B cell (primary cell): ENCODE measurements at regions not wholly inside any gene's neighbourhood (a gene's known extent, or its start where the extent isn't known, plus 50 kb on each side); places are given as distances from the start of the nearest gene placed in this dataset.

Experiments
- ATAC-seq: fragments of 200-7000 bp; cut with Tn5 transposase; one replicate; pipeline ENCODE4 v1.10.0; 2021; ENCODE audit warnings: low read depth, mild to moderate bottlenecking, moderate number of reproducible peaks, moderate library complexity
- CTCF ChIA-PET: fragments of 350-600 bp; sonication (Branson Sonifier 250); formaldehyde crosslinking; loops from one replicate; lab custom pipeline; 2021; ENCODE audit warnings: antibody characterized with exemption, inconsistent platforms; lab: Charles Lee
- POLR2A ChIA-PET: fragments of 350-600 bp; sonication (Branson Sonifier 250); formaldehyde crosslinking; loops from one replicate; lab custom pipeline; 2021; ENCODE audit warnings: antibody characterized with exemption; lab: Charles Lee
- DNase-seq: peaks from one replicate; pipeline ENCODE4 v3.0.0; 2013
- H2AFZ ChIP-seq: 2 replicates; pipeline ENCODE4 v1.6.1; 2012; ENCODE audit warnings: mild to moderate bottlenecking, low read depth, low read length; ENCODE audit not compliant: insufficient read depth, poor library complexity, severe bottlenecking
- H3K27ac ChIP-seq, 2 donors: 1 replicate in 1 of 2; 2 replicates in 1 of 2; pipeline ENCODE4 v1.5.1; 2012 to 2013; ENCODE audit warnings: low read length in 2 of 2, mild to moderate bottlenecking in 2 of 2, moderate library complexity in 1 of 2
- H3K27me3 ChIP-seq, 4 experiments: fragments of 200-600 bp in 1 of 4; sonication (generic) in 1 of 4; replicated peaks in 1 of 4; 1 replicate in 2 of 4; 2 replicates in 2 of 4; pipeline versions ENCODE4 v1.6.1 to v1.7.0; 2013 to 2016; ENCODE audit warnings: low read length in 3 of 4, mild to moderate bottlenecking in 2 of 4, mixed read lengths in 1 of 4, moderate library complexity in 1 of 4; ENCODE audit not compliant: insufficient read depth in 4 of 4, control insufficient read depth in 3 of 4; ENCODE audit errors: control extremely low read depth in 1 of 4
- H3K36me3 ChIP-seq, 2 experiments: replicated peaks in 1 of 2; 1 replicate in 1 of 2; 2 replicates in 1 of 2; pipeline versions ENCODE4 v1.6.1 to v1.7.1; 2013; ENCODE audit warnings: low read length in 1 of 2; ENCODE audit not compliant: insufficient read depth in 2 of 2, control insufficient read depth in 1 of 2; ENCODE audit errors: control extremely low read depth in 1 of 2, extremely low read depth in 1 of 2
- H3K4me1 ChIP-seq, 2 donors: fragments of 200-600 bp in 1 of 2; sonication (generic) in 1 of 2; 1 replicate in 1 of 2; 2 replicates in 1 of 2; pipeline versions ENCODE4 v1.5.1 to v1.6.1; 2013 to 2017; ENCODE audit warnings: low read length in 2 of 2; ENCODE audit not compliant: control insufficient read depth in 2 of 2, insufficient read depth in 2 of 2
- H3K4me2 ChIP-seq: replicated peaks from 2 replicates; pipeline ENCODE3; 2012; ENCODE audit warnings: mild to moderate bottlenecking, low read depth, low read length; ENCODE audit not compliant: poor library complexity, severe bottlenecking
- H3K4me3 ChIP-seq, 5 experiments: fragments of 200-600 bp in 1 of 5; sonication (generic) in 1 of 5; 1 replicate in 3 of 5; 2 replicates in 2 of 5; pipeline versions ENCODE4 v1.5.1 to v1.7.0; 2011 to 2016; ENCODE audit warnings: low read length in 4 of 5, mild to moderate bottlenecking in 4 of 5, low read depth in 2 of 5, control low read depth in 1 of 5, moderate library complexity in 1 of 5; ENCODE audit not compliant: insufficient read depth in 1 of 5; ENCODE audit errors: control extremely low read depth in 1 of 5, extremely low read depth in 1 of 5
- H3K79me2 ChIP-seq: fragments of 200-600 bp; sonication (generic); one replicate; pipeline ENCODE4 v1.6.0; 2016; ENCODE audit warnings: low read length; ENCODE audit not compliant: control insufficient read depth, insufficient read depth
- H3K9ac ChIP-seq: fragments of 200-600 bp; sonication (generic); 2 replicates; pipeline ENCODE4 v1.6.1; 2017; ENCODE audit warnings: mild to moderate bottlenecking, low read length, moderate library complexity
- H3K9me3 ChIP-seq, 3 donors: one replicate each; pipeline versions ENCODE4 v1.6.1 to v1.7.1; 2013; ENCODE audit warnings: low read length in 2 of 3; ENCODE audit not compliant: control insufficient read depth in 2 of 3, insufficient read depth in 1 of 3; ENCODE audit errors: control extremely low read depth in 1 of 3
- H4K20me1 ChIP-seq: 2 replicates; pipeline ENCODE4 v1.6.0; 2012; ENCODE audit warnings: mild to moderate bottlenecking, low read length; ENCODE audit not compliant: insufficient read depth, control insufficient read depth, poor library complexity, severe bottlenecking
- H3K27ac Mint-ChIP-seq: one replicate; pipeline ENCODE4 v1.8.0; 2021; ENCODE audit warnings: mixed read lengths
- H3K27me3 Mint-ChIP-seq: one replicate; pipeline ENCODE4 v1.8.0; 2021; ENCODE audit warnings: mixed read lengths
- H3K4me1 Mint-ChIP-seq: one replicate; pipeline ENCODE4 v1.8.0; 2021; ENCODE audit warnings: mixed read lengths
- H3K4me3 Mint-ChIP-seq: one replicate; pipeline ENCODE4 v1.8.0; 2021; ENCODE audit warnings: mixed read lengths
- H3K9me3 Mint-ChIP-seq: one replicate; pipeline ENCODE4 v1.8.0; 2022; ENCODE audit warnings: mixed read lengths; ENCODE audit not compliant: insufficient read depth
- EZH2 ChIP-seq: IDR thresholded peaks from 2 replicates; pipeline ENCODE4 v1.6.1; 2012; ENCODE audit warnings: borderline replicate concordance, low read depth, mild to moderate bottlenecking, moderate library complexity, low read length; ENCODE audit not compliant: insufficient read depth, poor library complexity, severe bottlenecking
- WGBS: methylation state at CpG from one replicate; pipeline ENCODE4 v1.1.5; 2013; ENCODE audit warnings: missing lambda C conversion rate; ENCODE audit not compliant: insufficient coverage; 5-methylcytosine and 5-hydroxymethylcytosine counted together
- intact Hi-C: fragments of 100-400 bp; cut with micrococcal nuclease; formaldehyde crosslinking; loops from one replicate; pipeline ENCODE4 v1.10.0; 2022
- TF ChIP-seq, protein P1 (sequence below): fragments of 200-600 bp; IDR thresholded peaks from one replicate; pipeline ENCODE4 v1.8.0; 2022; ENCODE audit warnings: antibody characterized with exemption, mild to moderate bottlenecking

DNA sequence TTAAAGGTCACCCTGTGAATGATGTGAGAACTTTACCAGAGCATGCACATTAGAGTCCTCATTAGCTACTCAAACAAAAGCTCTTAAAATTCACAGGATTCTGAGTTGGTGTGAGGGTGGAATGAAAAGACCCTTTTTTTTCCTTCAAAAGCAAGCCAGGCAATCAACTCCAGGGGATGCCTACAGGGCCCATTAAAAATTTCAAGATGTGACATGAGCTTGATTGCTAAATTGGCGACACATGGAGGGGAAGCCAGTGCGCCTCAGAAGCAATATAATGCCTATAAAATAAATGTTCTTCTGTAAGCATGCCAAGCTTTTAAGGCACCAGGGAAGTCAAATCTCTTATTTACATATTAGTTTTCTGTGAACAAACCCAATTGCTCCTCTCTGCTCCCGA, 328.8 kb upstream of the SUCLG2 start:
- H3K4me3 ChIP-seq = no peak overlapping the region
- TF ChIP-seq, protein P1, sequence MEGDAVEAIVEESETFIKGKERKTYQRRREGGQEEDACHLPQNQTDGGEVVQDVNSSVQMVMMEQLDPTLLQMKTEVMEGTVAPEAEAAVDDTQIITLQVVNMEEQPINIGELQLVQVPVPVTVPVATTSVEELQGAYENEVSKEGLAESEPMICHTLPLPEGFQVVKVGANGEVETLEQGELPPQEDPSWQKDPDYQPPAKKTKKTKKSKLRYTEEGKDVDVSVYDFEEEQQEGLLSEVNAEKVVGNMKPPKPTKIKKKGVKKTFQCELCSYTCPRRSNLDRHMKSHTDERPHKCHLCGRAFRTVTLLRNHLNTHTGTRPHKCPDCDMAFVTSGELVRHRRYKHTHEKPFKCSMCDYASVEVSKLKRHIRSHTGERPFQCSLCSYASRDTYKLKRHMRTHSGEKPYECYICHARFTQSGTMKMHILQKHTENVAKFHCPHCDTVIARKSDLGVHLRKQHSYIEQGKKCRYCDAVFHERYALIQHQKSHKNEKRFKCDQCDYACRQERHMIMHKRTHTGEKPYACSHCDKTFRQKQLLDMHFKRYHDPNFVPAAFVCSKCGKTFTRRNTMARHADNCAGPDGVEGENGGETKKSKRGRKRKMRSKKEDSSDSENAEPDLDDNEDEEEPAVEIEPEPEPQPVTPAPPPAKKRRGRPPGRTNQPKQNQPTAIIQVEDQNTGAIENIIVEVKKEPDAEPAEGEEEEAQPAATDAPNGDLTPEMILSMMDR = no peak
- TF ChIP-seq EZH2 = no peak
- intact Hi-C loops = no loop called here
- no peaks in the 10 kb centered on the region for H3K79me2 ChIP-seq
- no peaks in the 10 kb centered on the region for H4K20me1 ChIP-seq
- H3K36me3 ChIP-seq = no peaks in the 10 kb centered on the region
- DNase-seq = no peak
- no peaks in the 10 kb centered on the region for H3K9me3 ChIP-seq
- H3K4me1 ChIP-seq = no peaks in the 10 kb centered on the region
- ChIA-PET POLR2A (no interaction called here), CTCF (no interaction called here)
- Mint-ChIP-seq H3K4me3 (no peak overlapping the region), H3K27ac (no peak overlapping the region), H3K27me3 (peaks cover 11% of the 10 kb centered on the region), H3K9me3 (no peaks in the 10 kb centered on the region), H3K4me1 (no peaks in the 10 kb centered on the region)
- no peak overlapping the region for H3K9ac ChIP-seq
- H3K27me3 ChIP-seq = no peaks in the 10 kb centered on the region
- no peak overlapping the region for H2AFZ ChIP-seq
- WGBS = 100% methylated on average over 1 of the region's 3 CpGs
- no peak for ATAC-seq
- no peak overlapping the region for H3K27ac ChIP-seq
- H3K4me2 ChIP-seq = no peak overlapping the region

DNA sequence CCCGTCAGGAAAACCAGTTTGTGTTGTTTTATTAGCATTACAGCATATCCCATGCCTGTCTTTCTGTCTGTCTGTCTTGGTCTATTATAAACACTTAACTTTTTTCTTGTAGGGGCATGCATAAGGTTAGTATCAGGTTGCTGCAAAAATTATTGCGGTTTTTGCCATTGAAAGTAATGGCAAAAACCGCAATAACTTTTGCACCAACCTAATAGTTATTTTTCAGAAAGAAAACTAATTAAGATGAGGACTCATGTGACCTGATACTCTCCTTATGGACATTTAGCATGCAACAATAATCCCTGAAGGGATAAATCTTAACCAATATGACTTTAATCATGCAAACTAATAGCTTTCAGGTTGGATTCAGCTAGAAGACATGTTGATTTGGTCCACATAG, 326.7 kb upstream of the SUCLG2 start:
- ChIA-PET POLR2A (no interaction called here), CTCF (no interaction called here)
- intact Hi-C loops = no loop called here
- Histone ChIP-seq H2AFZ (no peak overlapping the region), H4K20me1 (no peaks in the 10 kb centered on the region), H3K27me3 (no peaks in the 10 kb centered on the region), H3K36me3 (no peaks in the 10 kb centered on the region), H3K4me2 (no peak overlapping the region), H3K79me2 (no peaks in the 10 kb centered on the region), H3K9ac (no peak overlapping the region), H3K4me1 (no peaks in the 10 kb centered on the region), H3K9me3 (no peaks in the 10 kb centered on the region), H3K27ac (no peak overlapping the region), H3K4me3 (no peak overlapping the region)
- WGBS = no CpG with 5 or more reads among the region's 3 CpGs
- Mint-ChIP-seq H3K4me3 (no peak overlapping the region), H3K9me3 (no peaks in the 10 kb centered on the region), H3K27ac (no peak overlapping the region), H3K27me3 (peaks cover 5% of the 10 kb centered on the region), H3K4me1 (no peaks in the 10 kb centered on the region)
- DNase-seq (no peak), ATAC-seq (no peak)
- no peak for TF ChIP-seq EZH2
- TF ChIP-seq, protein P1 = no peak
